IPS-20b (cell line): ENCODE measurements at regions not wholly inside any gene's neighbourhood (a gene's known extent, or its start where the extent isn't known, plus 50 kb on each side); places are given as distances from the start of the nearest gene placed in this dataset.

Source experiments
- H3K27ac ChIP-seq: one replicate; pipeline ENCODE4 v1.5.1; 2013; ENCODE audit warnings: low read length
- H3K27me3 ChIP-seq: 2 replicates; pipeline ENCODE4 v1.6.1; 2013; ENCODE audit warnings: mild to moderate bottlenecking, low read length, inconsistent platforms; ENCODE audit not compliant: insufficient read depth
- H3K36me3 ChIP-seq: 2 replicates; pipeline ENCODE4 v1.6.1; 2013; ENCODE audit warnings: low read depth, mild to moderate bottlenecking, inconsistent platforms, low read length, moderate library complexity; ENCODE audit not compliant: insufficient read depth
- H3K4me1 ChIP-seq: 2 replicates; pipeline ENCODE4 v1.6.1; 2013; ENCODE audit warnings: mild to moderate bottlenecking, control low read depth, inconsistent platforms, low read length, moderate library complexity; ENCODE audit not compliant: insufficient read depth
- H3K4me3 ChIP-seq: 2 replicates; pipeline ENCODE4 v1.5.1; 2013; ENCODE audit warnings: mild to moderate bottlenecking, low read length, inconsistent platforms
- H3K9ac ChIP-seq: 2 replicates; pipeline ENCODE4 v1.6.1; 2013; ENCODE audit warnings: low read depth, mild to moderate bottlenecking, inconsistent platforms, low read length, moderate library complexity
- H3K9me3 ChIP-seq: 2 replicates; pipeline ENCODE4 v1.6.1; 2013; ENCODE audit warnings: mild to moderate bottlenecking, low read depth, low read length, inconsistent platforms; ENCODE audit not compliant: insufficient read depth

GRCh38 chr10:33465747-33466146 is 131.3 kb upstream of the NRP1 start:
- H3K9ac ChIP-seq, result no peak overlapping the region
- no peaks in the 10 kb centered on the region for H3K9me3 ChIP-seq
- no peaks in the 10 kb centered on the region for H3K36me3 ChIP-seq
- no peaks in the 10 kb centered on the region for H3K4me1 ChIP-seq
- no peaks in the 10 kb centered on the region for H3K27me3 ChIP-seq
- H3K27ac ChIP-seq, result no peak overlapping the region
- no peak overlapping the region for H3K4me3 ChIP-seq

DNA sequence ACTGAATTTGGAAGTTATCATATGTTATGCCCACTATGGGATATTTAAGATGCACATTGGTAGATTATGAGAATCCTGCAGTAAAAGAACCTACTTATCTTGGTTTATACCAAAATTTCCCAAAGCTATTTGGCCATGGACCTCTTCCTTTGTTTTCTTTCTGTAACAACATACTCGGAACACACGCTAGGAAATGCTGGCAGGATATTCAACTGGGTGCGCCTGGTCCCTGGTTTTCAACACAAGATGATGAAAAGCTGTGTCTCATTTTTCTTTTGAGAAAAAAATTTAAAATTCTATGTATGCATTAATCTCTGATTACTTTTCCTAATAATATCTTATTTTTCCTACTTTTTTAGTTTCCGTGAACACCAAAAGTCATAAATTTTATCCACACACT is 128.5 kb upstream of the NRP1 start:
- H3K9ac ChIP-seq, result no peak overlapping the region
- no peaks in the 10 kb centered on the region for H3K27me3 ChIP-seq
- H3K4me1 ChIP-seq, result no peaks in the 10 kb centered on the region
- H3K36me3 ChIP-seq, result no peaks in the 10 kb centered on the region
- no peak overlapping the region for H3K27ac ChIP-seq
- H3K9me3 ChIP-seq, result no peaks in the 10 kb centered on the region
- no peak overlapping the region for H3K4me3 ChIP-seq

DNA sequence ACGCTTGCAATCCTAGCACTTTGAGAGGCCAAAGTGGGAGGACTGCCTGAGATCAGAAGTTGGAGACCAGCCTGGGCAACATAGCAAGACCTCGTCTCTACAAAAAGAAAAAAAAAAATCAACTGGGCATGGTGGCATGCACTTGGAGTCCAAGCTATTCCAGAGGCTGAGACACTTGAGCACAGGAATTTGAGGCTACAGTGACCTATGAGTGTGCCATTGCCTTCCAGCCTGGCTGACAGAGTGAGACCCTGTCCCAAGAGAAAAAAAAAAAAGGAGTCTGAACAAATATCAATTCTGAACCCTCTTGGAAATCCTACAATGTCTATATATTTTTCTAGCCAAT is 126.8 kb upstream of the NRP1 start:
- Histone ChIP-seq H3K9ac (no peak overlapping the region), H3K27me3 (no peaks in the 10 kb centered on the region), H3K4me3 (no peak overlapping the region), H3K9me3 (no peaks in the 10 kb centered on the region), H3K36me3 (no peaks in the 10 kb centered on the region), H3K27ac (no peak overlapping the region), H3K4me1 (no peaks in the 10 kb centered on the region)

DNA sequence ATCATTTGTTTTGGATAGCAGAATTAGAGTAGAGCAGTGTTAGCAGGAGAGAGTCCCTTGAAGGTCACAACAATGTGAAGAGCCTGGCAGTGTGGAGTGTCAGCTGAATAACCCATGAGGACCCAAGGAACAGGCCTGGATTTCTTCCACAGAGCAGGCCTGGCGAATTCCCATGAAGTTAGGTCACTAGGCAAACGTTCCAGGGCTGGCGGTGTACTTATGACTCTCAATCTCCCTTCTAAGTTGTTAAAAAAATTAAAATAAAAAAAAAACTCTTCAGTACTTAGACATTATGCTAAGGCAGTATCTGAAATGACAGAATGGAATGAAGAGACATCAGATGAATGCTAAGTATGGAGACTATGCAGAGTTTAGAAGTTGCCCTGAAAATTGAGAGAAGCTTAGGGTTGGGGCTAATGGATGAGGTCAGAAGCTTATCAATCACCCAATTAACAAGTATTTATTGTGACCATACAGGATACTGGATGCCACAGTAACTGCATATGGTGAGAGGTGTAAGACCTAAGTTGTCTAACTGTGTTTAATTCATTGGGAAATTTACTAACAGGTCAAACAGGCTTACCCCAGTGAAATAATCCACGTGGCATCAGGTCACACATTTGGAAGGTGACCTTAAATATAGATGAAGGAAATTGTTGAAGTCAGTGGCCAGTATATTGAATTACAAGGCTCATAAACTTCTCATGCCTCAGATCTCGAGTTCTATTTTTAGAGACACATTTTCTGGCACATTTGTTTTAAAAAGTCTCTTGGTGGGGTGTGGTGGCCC is 126.2 kb upstream of the NRP1 start:
- H3K9me3 ChIP-seq, result no peaks in the 10 kb centered on the region
- no peaks in the 10 kb centered on the region for H3K4me1 ChIP-seq
- no peak overlapping the region for H3K9ac ChIP-seq
- no peak overlapping the region for H3K27ac ChIP-seq
- no peaks in the 10 kb centered on the region for H3K36me3 ChIP-seq
- H3K27me3 ChIP-seq, result no peaks in the 10 kb centered on the region
- H3K4me3 ChIP-seq, result no peak overlapping the region

GRCh38 chr10:33459602-33460001 is 125.1 kb upstream of the NRP1 start:
- Histone ChIP-seq H3K4me1 (no peaks in the 10 kb centered on the region), H3K36me3 (no peaks in the 10 kb centered on the region), H3K9ac (no peak overlapping the region), H3K27me3 (no peaks in the 10 kb centered on the region), H3K9me3 (no peaks in the 10 kb centered on the region), H3K27ac (no peak overlapping the region), H3K4me3 (no peak overlapping the region)

GRCh38 chr10:33455029-33455428 is 120.6 kb upstream of the NRP1 start:
- Histone ChIP-seq H3K27ac (no peak overlapping the region), H3K9ac (no peak overlapping the region), H3K27me3 (no peaks in the 10 kb centered on the region), H3K36me3 (no peaks in the 10 kb centered on the region), H3K9me3 (no peaks in the 10 kb centered on the region), H3K4me3 (no peak overlapping the region), H3K4me1 (no peaks in the 10 kb centered on the region)

DNA sequence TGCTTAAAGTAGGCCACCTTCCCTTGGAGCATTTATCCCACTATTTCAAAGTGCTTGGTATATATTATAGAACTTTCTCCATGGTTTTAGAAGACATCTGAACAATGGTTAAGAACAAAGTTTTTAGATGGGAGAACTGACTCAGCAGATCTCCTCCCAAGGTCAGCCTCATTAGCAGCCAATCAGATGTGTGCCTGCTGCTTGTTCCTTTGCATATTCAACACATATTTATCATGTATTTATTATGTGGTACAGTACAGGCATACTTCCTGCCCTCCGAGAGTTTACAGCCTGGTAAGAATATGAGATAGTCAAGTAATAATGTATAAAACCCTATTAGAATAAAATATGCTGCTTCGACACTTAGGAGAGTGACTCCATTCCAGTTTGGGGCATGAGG is 120.1 kb upstream of the NRP1 start:
- H3K9me3 ChIP-seq, result no peaks in the 10 kb centered on the region
- no peaks in the 10 kb centered on the region for H3K27me3 ChIP-seq
- no peaks in the 10 kb centered on the region for H3K4me1 ChIP-seq
- no peak overlapping the region for H3K27ac ChIP-seq
- no peak overlapping the region for H3K4me3 ChIP-seq
- H3K9ac ChIP-seq, result no peak overlapping the region
- H3K36me3 ChIP-seq, result no peaks in the 10 kb centered on the region

DNA sequence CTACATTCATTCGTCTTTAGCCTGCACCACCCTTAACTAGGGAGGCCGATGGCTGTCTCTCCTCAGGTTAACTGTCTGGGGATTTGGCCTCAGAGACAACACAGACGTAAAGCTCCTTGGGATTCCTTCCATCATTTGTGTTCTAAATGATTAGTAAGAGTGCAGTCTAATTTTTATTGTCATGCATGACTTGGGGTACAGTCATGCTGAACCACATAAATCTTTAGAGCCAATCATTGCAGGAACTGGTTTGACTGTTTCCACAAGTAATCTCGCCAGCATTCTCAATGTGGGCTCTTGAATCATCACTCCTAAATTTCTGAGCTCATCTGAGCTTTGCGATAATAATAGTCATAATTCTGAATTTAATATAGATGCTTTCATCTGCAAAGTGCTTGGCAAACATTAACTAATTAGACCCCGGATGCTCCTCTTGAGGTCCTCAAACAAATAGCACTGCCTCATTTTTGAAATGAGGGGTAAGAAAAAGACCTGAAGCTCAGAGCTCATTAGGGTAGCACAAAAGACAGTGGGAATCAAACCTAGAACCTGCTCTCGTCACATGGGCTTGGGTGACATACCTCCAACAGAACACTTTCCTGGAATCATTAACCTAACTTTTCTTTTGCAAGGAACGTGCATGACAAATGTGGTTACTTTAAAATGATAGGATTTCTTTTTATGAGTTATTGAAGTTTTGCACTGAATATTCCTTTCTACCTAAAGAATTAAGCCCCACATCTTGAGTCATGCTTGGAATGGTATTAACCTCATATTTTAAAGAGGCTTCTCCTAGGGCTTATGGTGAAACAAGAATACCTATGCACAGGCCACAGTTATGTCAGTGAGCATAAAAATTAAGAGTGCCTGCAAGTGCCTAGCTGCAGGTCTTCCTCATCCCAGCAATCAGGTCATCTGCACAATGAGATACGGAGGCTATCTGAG is 118.9 kb upstream of the NRP1 start:
- Histone ChIP-seq H3K36me3 (no peaks in the 10 kb centered on the region), H3K27ac (no peak overlapping the region), H3K4me1 (no peaks in the 10 kb centered on the region), H3K4me3 (no peak overlapping the region), H3K27me3 (no peaks in the 10 kb centered on the region), H3K9me3 (no peaks in the 10 kb centered on the region), H3K9ac (no peak overlapping the region)

GRCh38 chr10:33448421-33449140 is 114.1 kb upstream of the NRP1 start:
- no peaks in the 10 kb centered on the region for H3K9me3 ChIP-seq
- no peak overlapping the region for H3K4me3 ChIP-seq
- no peak overlapping the region for H3K27ac ChIP-seq
- no peaks in the 10 kb centered on the region for H3K36me3 ChIP-seq
- no peaks in the 10 kb centered on the region for H3K27me3 ChIP-seq
- no peaks in the 10 kb centered on the region for H3K4me1 ChIP-seq
- no peak overlapping the region for H3K9ac ChIP-seq

GRCh38 chr10:33441561-33441960 is 107.1 kb upstream of the NRP1 start:
- H3K27ac ChIP-seq, result no peak overlapping the region

GRCh38 chr10:33434933-33435332 is 100.5 kb upstream of the NRP1 start:
- H3K9me3 ChIP-seq, result no peaks in the 10 kb centered on the region
- no peaks in the 10 kb centered on the region for H3K36me3 ChIP-seq
- no peaks in the 10 kb centered on the region for H3K4me1 ChIP-seq
- H3K27ac ChIP-seq, result no peak overlapping the region
- no peak overlapping the region for H3K4me3 ChIP-seq
- no peaks in the 10 kb centered on the region for H3K27me3 ChIP-seq
- no peak overlapping the region for H3K9ac ChIP-seq

More at GRCh38 chr10:33441561-33441960, 107.1 kb upstream of the NRP1 start:
- Histone ChIP-seq H3K36me3 (no peaks in the 10 kb centered on the region), H3K9me3 (no peaks in the 10 kb centered on the region), H3K4me1 (no peaks in the 10 kb centered on the region), H3K27me3 (no peaks in the 10 kb centered on the region), H3K9ac (no peak overlapping the region), H3K4me3 (no peak overlapping the region)
